ENCODE measurements at regions not wholly inside any gene's neighbourhood (a gene's known extent, or its start where the extent isn't known, plus 50 kb on each side); places are given as distances from the start of the nearest gene placed in this dataset.

DNA sequence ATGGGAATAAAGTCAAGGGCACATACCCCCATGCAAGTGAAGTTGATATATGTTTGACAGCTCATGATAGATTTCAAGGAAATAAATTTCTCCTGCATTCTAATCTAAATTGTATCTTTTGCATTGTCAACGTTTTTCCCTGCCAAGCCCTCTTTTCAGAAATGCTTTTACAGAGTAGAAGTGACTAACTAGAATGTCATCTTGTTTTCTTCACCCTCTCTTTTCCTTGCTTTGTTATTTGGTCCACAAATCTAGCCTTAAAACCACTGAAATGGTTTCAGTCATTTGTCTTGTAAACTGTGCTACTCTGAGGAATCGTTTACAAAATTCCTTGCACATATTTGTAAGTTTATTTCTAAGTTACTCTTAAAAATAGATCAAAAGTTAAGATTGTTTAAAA is 600.8 kb upstream of the CXADR start:
- intact Hi-C loops (cut with DNase I, micrococcal nuclease) = no loop called here
- DNase-seq (no peak), ATAC-seq (no peak)

DNA sequence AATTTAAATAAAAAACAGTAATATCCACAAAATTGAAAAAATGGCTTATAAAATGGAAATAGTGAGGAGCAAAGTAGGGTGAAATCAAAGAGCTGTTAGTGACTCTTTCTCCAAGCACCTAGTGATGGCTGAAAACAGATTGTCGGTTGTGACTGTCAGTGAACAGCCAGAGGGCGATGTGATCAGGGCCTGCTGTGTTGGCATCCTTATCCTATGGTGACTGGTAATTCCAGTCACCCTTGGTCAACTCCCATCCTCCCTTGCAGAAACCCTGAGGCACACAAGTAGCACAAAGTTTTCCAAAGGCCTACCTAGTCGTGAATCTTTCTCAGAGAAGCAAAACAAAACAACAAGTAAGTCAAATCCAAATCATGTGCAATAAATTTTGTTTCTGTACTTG is 599.8 kb upstream of the CXADR start:
- intact Hi-C loops (cut with DNase I, micrococcal nuclease) = no loop called here
- DNase-seq (no peak), ATAC-seq (no peak)

DNA sequence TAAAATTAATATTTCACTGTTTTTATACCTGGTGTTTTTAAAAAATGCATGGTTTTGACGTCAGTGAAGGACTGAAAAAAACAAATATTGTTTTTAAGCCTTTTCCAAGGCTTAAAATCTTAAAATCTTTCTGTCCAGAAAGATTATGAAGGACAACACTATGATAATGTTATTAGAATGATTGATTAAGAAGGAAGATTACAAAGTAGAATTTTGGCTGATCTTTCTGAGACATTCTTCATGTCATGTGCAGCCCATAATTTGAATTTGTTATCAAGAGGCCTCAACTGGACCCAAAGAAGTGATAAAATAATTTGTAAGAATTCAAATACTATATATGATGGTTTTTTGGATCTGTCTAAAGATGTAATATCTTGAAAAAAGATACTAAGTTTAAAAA is 584.4 kb upstream of the CXADR start:
- intact Hi-C loops (cut with DNase I, micrococcal nuclease) = no loop called here
- DNase-seq (no peak), ATAC-seq (no peak)

DNA sequence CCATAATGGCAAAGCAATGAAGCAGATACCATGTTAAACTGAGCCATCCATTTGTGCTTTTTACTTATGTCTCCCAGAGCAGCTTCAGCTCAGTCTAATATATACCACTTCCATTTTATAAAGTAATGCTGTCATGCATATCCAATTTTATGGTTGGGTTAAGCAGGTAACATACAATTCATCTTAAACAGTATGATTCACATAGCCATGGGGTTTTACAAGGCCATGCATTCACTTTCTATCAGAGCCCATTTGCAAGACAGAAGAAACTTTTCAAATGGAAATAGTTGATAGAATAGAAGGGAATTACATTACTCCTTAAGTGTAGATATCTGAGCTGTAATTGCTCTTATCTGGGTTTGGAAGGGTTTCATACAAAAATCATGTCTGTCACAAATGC is 580.5 kb upstream of the CXADR start:
- DNase-seq (no peak), ATAC-seq (no peak)
- intact Hi-C loops (cut with DNase I, micrococcal nuclease) = no loop called here

DNA sequence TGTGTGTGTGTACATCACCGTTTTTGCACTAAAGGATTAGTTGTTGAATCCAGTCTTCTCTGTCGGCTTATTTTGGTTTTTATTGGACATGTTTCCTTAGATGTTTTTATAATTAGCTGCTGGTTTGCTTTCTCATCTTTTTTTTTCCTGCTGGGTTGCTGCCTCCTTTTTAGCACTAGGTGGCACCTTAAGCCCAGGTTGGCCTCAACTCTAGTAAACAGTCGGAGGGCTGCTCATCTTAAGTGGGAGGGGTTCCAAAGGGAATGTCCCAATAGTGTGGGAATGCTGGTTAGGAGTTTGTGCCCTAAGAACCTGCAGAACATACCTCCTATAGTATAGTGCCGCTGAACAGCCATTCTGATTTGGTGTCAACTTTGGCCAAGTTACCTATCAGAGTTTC is 570.1 kb upstream of the CXADR start:
- no peak for ATAC-seq
- DNase-seq = no peak
- intact Hi-C loops (cut with DNase I, micrococcal nuclease) = no loop called here

DNA sequence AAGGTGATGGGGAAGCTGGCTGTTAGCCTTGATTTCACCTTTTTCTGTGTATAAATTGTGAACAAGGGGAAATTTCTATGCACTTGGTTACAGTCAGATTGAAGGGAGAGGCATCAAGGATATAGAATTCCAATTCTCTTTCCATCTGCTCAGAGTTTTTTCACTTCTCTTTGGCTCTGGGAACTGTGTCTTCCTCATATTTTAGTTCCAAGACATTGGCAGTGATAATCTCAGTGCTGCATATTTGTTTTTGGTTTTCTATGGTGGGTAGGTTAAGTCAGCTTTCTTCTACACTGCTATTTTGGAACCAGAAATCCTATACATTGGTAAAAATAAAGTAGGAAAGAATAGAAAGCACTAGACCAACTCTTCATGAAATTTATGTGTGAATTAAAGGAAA is 569.6 kb upstream of the CXADR start:
- DNase-seq (no peak), ATAC-seq (no peak)
- intact Hi-C loops (cut with DNase I, micrococcal nuclease) = no loop called here

DNA sequence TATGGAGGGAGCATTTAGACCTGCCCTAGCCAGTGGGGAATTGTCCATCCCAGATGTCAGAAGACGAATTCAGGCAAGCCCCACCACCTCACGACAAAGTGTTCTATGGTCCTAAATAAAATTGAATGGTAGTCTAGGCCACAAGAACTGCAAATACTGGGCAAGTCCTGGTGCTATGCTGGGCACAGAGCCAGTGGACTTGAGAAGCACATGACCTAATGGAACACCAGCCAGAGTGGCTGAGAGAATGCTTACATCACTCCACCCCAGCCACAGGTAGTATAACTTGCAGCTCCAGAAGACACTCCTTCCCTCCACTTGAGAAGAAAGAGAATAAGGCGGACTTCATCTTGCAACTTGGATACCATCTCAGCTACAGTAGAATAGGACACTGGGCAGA is 567.3 kb upstream of the CXADR start:
- DNase-seq = no peak
- intact Hi-C loops (cut with DNase I, micrococcal nuclease) = no loop called here
- ATAC-seq = no peak

DNA sequence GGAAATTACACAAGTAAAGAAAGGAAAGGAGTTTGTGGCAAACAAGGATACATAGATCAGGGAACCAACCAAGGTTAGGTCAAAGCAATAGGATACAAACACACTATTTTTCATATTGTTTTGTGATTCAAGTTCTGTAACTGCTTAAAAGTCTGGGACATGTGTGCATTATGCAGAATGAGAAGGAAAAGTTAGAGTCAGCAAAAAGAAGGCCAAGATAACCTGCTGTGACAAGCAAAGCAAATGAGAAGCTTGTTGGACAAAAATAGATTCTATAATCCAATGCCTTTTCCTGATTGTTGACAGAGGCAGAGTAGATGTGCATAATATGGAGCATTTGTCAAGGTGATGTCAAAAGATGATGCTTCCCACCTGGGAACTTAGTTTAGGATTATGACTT is 556.0 kb upstream of the CXADR start:
- DNase-seq (no peak), ATAC-seq (no peak)
- intact Hi-C loops (cut with DNase I, micrococcal nuclease) = no loop called here

DNA sequence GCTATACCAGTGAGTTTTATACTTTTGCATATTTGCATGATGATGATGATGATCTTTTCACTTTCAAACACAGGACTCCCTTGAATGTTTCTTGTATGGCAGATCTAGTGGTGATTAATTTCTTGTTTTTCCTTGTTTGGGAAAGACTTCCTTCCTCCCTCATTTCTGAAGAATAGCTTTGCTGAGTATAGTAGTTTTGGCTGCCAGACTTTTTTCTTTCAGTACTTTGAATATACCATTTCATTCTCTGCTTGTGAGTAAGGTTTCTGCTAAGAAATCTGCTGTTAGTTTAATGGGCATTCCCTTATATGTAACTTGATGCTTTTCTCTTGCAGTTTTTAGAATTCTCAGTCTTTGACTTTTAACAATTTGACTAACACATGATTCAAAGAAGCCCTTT is 547.4 kb upstream of the CXADR start:
- intact Hi-C loops (cut with DNase I, micrococcal nuclease) = no loop called here
- no peak for ATAC-seq
- no peak for DNase-seq

DNA sequence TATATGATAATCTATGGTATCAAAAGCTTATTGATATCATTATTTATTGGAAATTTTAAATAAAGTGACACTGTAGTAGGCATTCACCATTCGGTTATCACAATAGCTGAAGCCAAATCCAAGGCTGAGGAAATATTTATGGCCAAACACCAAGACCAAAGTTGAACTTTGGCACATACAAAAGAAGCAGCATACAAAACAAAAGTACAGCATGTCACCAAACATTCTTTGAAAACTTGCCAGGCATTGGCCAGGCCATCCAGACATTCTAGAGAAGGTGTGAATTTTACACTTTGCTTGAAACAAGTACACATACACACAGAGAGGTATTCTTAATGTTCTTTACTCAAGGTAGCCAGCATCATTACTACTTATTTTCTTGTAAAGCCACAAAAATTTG is 544.4 kb upstream of the CXADR start:
- intact Hi-C loops (cut with DNase I, micrococcal nuclease) = no loop called here
- no peak for ATAC-seq
- DNase-seq = no peak

DNA sequence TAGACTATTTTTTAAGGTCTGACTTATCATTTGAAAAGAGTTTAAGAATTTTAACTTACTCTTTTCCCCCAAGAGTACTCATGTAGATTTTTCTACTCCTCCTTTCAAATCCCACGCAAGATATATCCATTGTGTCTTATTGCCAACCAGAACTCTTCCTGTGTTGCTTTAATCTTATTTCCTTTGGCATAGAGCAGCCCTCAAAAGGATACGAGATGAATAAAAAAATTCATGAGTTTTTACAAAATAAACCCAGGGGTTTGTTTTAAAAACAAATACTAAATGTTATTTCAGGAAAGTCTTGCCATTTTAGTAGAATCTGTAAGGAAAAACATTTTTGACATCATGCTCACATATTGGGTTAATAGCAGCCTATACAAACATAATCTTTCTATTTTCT is 543.2 kb upstream of the CXADR start:
- DNase-seq = no peak
- no peak for ATAC-seq
- intact Hi-C loops (cut with DNase I, micrococcal nuclease) = no loop called here

DNA sequence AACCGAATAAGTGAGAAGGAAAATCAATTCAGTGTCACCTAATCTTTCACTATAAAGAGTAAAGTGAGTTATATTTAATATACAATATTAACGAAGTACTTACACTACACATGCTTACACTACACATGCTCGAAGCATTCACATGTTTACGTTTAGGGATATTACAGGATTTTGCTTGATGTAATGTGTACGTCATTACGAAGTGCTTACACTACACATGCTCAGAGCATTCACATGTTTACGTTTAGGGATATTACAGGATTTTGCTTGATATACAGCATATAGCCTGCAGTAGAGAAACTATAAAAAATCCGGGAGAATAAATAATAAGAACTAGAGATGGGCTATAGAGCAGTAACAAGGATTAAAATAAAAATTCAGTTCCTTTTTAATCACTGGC is 538.8 kb upstream of the CXADR start:
- no peak for DNase-seq
- intact Hi-C loops (cut with DNase I, micrococcal nuclease) = no loop called here
- no peak for ATAC-seq

DNA sequence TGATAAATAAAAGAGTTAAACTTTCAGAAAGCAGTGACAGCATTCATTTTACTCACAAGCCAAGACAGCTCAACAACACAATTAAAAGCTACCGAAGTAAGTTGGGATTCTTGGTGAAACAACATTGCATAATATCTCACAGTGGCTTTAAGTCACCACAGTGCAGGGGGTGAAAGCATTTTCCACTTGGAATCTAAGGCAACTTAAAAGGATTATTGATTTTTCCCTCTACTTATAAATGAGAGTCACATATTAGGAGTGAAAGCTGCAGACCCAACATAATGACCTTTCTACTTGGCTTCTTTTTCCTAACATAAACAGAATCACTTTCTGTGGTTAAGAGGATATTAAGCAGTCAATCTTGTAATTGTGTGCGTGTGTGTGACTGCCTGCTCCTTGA is 536.6 kb upstream of the CXADR start:
- intact Hi-C loops (cut with DNase I, micrococcal nuclease) = no loop called here
- ATAC-seq (no peak), DNase-seq (no peak)

DNA sequence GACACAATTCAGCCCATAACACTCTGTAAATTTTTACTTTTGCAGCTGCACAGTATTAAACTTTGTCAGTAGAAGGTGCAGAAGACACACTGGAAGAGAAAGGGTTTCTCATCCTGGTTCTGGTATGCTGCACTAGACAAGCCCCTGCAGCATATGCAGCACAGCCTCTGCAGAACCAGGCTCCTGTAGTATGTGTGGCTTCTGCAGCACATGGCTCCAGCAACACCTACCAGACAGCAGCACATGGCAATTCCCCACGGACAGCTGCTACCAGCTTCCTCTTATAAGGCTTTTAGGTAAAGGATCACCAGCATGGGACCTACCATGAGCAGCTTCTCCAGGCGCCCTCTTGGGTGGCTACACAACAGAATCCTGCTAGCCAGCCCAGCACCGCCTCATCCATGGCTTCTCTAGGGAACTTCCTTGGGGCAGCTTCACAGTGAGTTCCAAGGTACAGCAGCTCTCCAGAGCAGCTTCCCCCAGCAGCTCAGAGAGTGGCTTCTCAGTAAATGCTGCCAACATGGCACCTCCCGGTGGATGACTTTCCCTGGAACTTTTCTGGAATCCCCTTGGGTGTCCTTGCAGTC is 534.4 kb upstream of the CXADR start:
- DNase-seq = no peak
- ATAC-seq = no peak

DNA sequence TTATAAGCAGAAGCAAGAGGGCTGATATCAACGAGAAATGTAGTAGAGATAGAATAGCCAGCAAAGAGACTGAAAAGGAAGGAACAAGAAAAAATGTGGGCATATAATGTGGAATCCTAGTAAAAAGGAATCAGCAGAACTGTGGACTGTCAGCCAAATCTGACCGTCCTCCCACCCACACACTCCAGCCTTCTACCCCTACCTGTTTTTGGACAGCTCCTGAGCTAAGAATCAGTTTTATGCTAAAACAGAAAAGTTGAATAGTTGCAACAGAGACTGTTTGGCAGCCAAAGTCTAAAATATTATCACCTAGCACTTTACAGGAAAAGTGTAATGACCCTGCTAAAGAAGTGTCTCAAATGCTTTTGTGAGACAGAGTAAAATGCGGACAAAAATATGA is 533.3 kb upstream of the CXADR start:
- no peak for ATAC-seq
- DNase-seq = no peak
- intact Hi-C loops (cut with DNase I, micrococcal nuclease) = no loop called here

More for the DNA sequence above, 534.4 kb upstream of the CXADR start:
- intact Hi-C loops (cut with DNase I, micrococcal nuclease) = no loop called here

DNA sequence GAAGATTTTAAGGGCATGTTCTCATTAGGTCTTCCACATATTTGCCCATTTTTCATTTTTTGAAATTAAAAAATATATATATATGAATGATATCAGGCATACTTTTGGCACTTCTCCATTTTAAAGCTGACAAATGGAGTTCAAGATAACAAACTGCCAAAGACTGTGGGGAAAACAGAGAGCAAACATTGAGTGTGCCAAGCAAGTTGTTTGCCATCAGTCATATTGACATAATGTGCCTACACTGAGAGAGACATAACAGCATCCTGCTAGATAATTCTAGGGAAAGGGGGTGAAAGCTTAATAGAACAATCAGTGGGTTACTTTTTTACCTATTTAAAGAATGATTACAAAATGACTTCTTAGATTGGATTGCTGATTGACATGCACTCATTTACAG is 529.4 kb upstream of the CXADR start:
- intact Hi-C loops (cut with DNase I, micrococcal nuclease) = no loop called here
- DNase-seq (no peak), ATAC-seq (no peak)

DNA sequence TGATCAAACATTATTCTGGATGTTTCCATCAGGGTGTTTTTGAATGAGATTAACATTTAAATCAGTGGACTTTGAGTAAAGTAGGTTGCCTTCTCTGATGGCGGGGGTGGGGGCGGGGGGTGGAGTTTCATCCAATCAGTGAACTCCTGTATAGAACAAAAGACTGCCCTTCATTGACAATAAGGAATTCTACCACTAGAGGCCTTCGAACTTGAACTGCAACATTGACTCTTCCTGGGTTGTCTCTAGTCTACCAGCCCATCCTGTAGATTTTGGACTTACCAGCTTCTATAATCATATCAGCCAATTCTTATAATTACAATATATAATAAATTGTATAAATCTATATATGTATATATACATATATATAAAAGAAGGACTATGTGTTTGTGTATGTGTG is 520.4 kb upstream of the CXADR start:
- intact Hi-C loops (cut with DNase I, micrococcal nuclease) = no loop called here
- ATAC-seq (no peak), DNase-seq (no peak)

DNA sequence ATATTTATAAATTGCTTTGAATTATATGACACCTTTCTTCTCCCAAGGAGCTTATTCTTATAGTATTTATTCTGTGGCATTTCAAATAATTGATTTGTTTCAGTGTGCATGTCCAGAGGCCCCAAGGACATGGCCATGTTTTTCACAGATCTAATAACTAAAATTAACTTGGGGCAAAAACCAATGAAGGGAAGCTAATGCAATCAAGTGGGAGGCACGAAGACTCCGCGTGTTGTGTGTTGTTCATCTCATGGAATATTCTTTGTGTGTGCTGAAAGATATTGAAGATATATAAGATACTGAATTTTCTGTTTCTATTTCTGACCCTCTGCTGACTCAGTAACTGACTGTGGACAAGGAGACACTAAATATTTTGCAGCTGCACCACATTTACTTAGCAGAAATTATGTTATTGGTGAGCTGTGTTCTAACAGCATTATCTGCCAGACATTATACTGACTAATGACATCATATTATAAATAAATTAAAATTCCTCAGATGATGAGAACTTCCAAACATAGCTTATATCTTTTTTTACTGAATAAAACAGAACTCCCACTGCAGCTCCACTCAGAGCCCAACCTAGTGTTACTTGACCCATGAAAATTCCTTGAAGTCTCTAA is 519.3 kb upstream of the CXADR start:
- ATAC-seq (no peak), DNase-seq (no peak)
- intact Hi-C loops (cut with DNase I, micrococcal nuclease) = no loop called here

DNA sequence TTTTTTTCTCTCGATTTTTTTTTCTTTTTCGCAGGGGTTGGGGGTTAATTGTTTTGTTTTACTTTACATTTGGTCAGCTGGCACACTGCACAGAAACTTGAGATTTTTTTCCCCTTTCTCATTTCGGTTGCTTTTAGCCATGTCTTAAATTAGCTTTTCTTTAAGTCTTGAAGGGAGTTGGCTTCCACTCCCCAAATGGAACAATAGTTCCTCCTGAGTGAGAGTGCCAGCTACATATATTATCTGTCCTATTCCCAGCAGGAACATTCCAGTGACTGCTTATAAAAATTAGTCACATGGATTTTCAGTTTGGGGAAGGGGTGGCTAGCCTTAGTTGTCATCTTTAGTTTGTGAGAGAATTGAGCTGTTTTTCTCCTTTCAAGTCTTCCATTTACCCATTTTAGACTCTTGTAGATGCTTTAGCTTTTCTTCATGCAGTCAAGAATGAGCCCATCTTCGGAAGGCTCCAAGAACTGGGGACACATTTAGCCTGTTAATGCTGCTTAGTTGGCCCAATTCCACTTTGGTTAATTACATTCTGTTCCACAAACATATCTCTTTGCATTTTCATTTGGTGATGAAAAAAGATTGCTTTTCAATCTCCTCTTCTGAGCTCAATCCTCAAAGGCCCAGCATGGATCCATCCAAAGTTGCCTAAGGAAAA is 510.1 kb upstream of the CXADR start:
- ATAC-seq (no peak), DNase-seq (no peak)
- intact Hi-C loops (cut with DNase I, micrococcal nuclease) = no loop called here

DNA sequence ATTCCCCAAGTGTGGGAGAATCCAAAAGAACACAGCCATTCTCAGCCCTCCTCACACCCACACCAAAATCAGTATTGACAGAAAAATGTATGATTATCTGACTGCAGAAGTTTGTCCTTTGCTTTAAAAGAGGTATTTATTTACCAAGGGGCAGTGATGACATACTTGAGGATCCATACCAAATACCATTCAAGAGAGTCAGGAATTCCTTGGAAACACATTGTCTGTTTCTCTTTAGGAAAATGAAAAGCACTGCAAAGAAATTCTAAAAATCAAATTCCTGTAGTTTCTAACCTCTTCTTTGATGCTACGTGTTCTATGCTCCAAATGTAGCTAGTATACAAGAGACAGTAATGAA is 509.6 kb upstream of the CXADR start:
- intact Hi-C loops (cut with DNase I, micrococcal nuclease) = no loop called here
- ATAC-seq (no peak), DNase-seq (no peak)

DNA sequence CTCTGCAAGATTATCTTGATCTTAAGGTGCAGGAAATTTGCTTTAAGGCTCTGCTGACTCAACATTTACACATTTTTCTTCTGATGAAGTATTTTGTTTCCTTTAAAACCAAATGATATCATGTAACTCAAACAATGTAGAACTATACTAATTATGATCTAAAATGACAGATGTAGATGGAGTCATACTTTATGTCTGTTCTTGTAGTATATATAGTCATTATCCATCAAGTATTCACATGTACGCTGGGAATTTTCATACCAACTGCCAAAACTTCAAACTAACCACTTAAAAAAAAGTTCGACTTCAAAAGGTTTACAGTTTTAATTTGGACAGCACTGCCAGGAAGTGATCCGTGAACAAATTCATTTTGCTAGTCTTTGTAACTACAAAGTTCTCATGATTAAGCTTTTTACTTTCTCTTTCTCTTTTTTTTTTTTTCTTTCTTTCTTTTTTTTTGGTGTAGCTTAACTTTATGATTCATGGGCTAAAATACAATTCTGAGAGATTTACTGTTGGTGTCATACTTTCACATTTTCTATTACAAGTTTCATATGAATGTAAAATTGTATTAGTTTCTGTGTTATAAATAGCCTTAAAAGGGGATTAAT is 509.0 kb upstream of the CXADR start:
- DNase-seq (no peak), ATAC-seq (no peak)
- intact Hi-C loops (cut with DNase I, micrococcal nuclease) = no loop called here
